HEK293 (cell line): ENCODE measurements at regions not wholly inside any gene's neighbourhood (a gene's known extent, or its start where the extent isn't known, plus 50 kb on each side); places are given as distances from the start of the nearest gene placed in this dataset.

Experiments
- CTCF ChIA-PET: fragments of 350-600 bp; formaldehyde crosslinking; extraction: SDS; loops from one replicate; lab custom pipeline; 2021; ENCODE audit warnings: antibody characterized with exemption; lab: Yijun Ruan, JAX
- POLR2A ChIA-PET: fragments of 300-600 bp; formaldehyde crosslinking; extraction: SDS; loops from one replicate; lab custom pipeline; 2020; ENCODE audit warnings: antibody characterized with exemption, inconsistent platforms; lab: Yijun Ruan, JAX
- H3K27ac ChIP-seq: fragments of 200-500 bp; sonication (Bioruptor generic); 2 replicates; pipeline ENCODE4 v1.5.1; 2014; ENCODE audit warnings: low read depth, low read length, control low read depth, inconsistent platforms; ENCODE audit errors: extremely low read depth
- H3K36me3 ChIP-seq, 2 experiments: fragments of 200-500 bp in 1 of 2; sonication (Bioruptor generic) in 1 of 2; 1 replicate in 1 of 2; 2 replicates in 1 of 2; pipeline ENCODE4 v1.5.1; 2014 to 2017; ENCODE audit warnings: inconsistent platforms in 2 of 2, low read length in 2 of 2; ENCODE audit not compliant: control insufficient read depth in 2 of 2, insufficient read depth in 1 of 2
- H3K4me1 ChIP-seq: fragments of 200-500 bp; sonication (Bioruptor generic); 2 replicates; pipeline ENCODE4 v1.5.1; 2014; ENCODE audit warnings: mild to moderate bottlenecking, low read length, inconsistent platforms; ENCODE audit not compliant: control insufficient read depth, insufficient read depth
- H3K4me3 ChIP-seq: 2 replicates; pipeline ENCODE4 v1.5.1; 2011; ENCODE audit warnings: low read depth, mild to moderate bottlenecking, control low read depth, low read length, moderate library complexity
- H3K9me3 ChIP-seq: fragments of 200-500 bp; sonication (Bioruptor generic); 2 replicates; pipeline ENCODE4 v1.5.1; 2014; ENCODE audit warnings: low read depth, low read length, inconsistent platforms; ENCODE audit not compliant: control insufficient read depth, insufficient read depth
- KLF8 ChIP-seq: fragments of 450-650 bp; formaldehyde crosslinking; IDR thresholded peaks from 2 replicates; pipeline ENCODE4 v1.5.1; 2016; ENCODE audit warnings: missing biosample characterization, missing genetic modification characterization
- MYNN ChIP-seq: fragments of 450-650 bp; formaldehyde crosslinking; IDR thresholded peaks from 2 replicates; pipeline ENCODE4 v1.5.1; 2016; ENCODE audit warnings: missing biosample characterization, missing genetic modification characterization, borderline replicate concordance
- WT1 ChIP-seq: fragments of 450-650 bp; formaldehyde crosslinking; IDR thresholded peaks from 2 replicates; pipeline ENCODE4 v1.5.1; 2016; ENCODE audit warnings: missing biosample characterization, missing genetic modification characterization
- ZBTB1 ChIP-seq: fragments of 450-650 bp; formaldehyde crosslinking; IDR thresholded peaks from 2 replicates; pipeline ENCODE4 v1.5.1; 2016; ENCODE audit warnings: missing biosample characterization, missing genetic modification characterization
- ZFP69B ChIP-seq: fragments of 450-650 bp; formaldehyde crosslinking; IDR thresholded peaks from 2 replicates; pipeline ENCODE4 v1.5.1; 2016; ENCODE audit warnings: missing biosample characterization, missing genetic modification characterization
- ZNF114 ChIP-seq: fragments of 450-650 bp; formaldehyde crosslinking; IDR thresholded peaks from 2 replicates; pipeline ENCODE4 v1.5.0; 2017; ENCODE audit warnings: missing biosample characterization, missing genetic modification characterization
- ZNF174 ChIP-seq: fragments of 450-650 bp; formaldehyde crosslinking; IDR thresholded peaks from 2 replicates; pipeline ENCODE4 v1.5.0; 2017; ENCODE audit warnings: missing biosample characterization, mild to moderate bottlenecking, missing genetic modification characterization
- ZNF211 ChIP-seq: fragments of 450-650 bp; formaldehyde crosslinking; IDR thresholded peaks from 2 replicates; pipeline ENCODE4 v1.5.1; 2016; ENCODE audit warnings: low read depth, missing biosample characterization, missing genetic modification characterization
- ZNF354C ChIP-seq: fragments of 450-650 bp; formaldehyde crosslinking; IDR thresholded peaks from 2 replicates; pipeline ENCODE4 v1.5.1; 2016; ENCODE audit warnings: missing biosample characterization, missing genetic modification characterization, low read depth, borderline replicate concordance
- ZNF473 ChIP-seq: fragments of 450-650 bp; formaldehyde crosslinking; IDR thresholded peaks from 2 replicates; pipeline ENCODE4 v1.5.1; 2017; ENCODE audit warnings: missing biosample characterization, missing genetic modification characterization
- ZNF561 ChIP-seq: fragments of 450-650 bp; IDR thresholded peaks from 2 replicates; pipeline ENCODE4 v1.5.1; 2018; ENCODE audit warnings: missing biosample characterization, missing genetic modification characterization, borderline replicate concordance
- ZNF571 ChIP-seq: fragments of 450-650 bp; formaldehyde crosslinking; IDR thresholded peaks from 2 replicates; pipeline ENCODE4 v1.5.0; 2017; ENCODE audit warnings: missing biosample characterization, missing genetic modification characterization
- ZNF654 ChIP-seq: fragments of 450-650 bp; formaldehyde crosslinking; IDR thresholded peaks from 2 replicates; pipeline ENCODE4 v1.5.1; 2016; ENCODE audit warnings: low read depth, missing biosample characterization, missing genetic modification characterization
- ZNF785 ChIP-seq: fragments of 450-650 bp; formaldehyde crosslinking; IDR thresholded peaks from 2 replicates; pipeline ENCODE4 v1.5.1; 2016; ENCODE audit warnings: missing biosample characterization, missing genetic modification characterization
- ZNF792 ChIP-seq: fragments of 450-650 bp; formaldehyde crosslinking; IDR thresholded peaks from 2 replicates; pipeline ENCODE4 v1.5.1; 2016; ENCODE audit warnings: missing biosample characterization, missing genetic modification characterization
- ZNF830 ChIP-seq: fragments of 450-650 bp; IDR thresholded peaks from 2 replicates; pipeline ENCODE4 v1.5.0; 2018; ENCODE audit warnings: missing biosample characterization, missing genetic modification characterization, low read depth, mild to moderate bottlenecking, moderate library complexity
- TF ChIP-seq, protein P1 (sequence below): fragments of 450-650 bp; formaldehyde crosslinking; IDR thresholded peaks from 2 replicates; pipeline ENCODE4 v1.5.1; 2016; ENCODE audit warnings: missing biosample characterization, missing genetic modification characterization
- TF ChIP-seq, protein P2 (sequence below): fragments of 450-650 bp; formaldehyde crosslinking; IDR thresholded peaks from 2 replicates; pipeline ENCODE4 v1.5.1; 2016; ENCODE audit warnings: missing biosample characterization, missing genetic modification characterization, borderline replicate concordance

DNA sequence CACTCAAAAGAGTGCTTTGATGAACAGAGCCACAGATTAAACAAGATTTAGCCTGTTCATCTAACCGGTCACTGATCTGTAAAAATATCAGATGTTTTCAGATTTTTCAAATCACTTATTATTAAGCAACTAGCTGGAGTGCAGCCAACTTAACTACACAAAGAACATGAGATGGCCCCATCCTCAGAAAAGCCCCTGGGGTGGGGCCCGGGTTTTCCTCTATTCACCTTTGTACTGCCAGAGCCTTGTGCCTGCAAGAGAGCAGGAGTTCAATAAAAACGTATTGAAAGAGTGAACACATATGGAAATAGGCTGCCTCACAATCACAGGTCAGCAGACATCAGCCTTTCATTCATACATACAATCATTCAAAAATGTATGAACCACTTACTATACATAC lies 516.1 kb downstream of the OMA1 start:
- no peak overlapping the region for H3K4me3 ChIP-seq
- H3K4me1 ChIP-seq = no peaks in the 10 kb centered on the region
- no peaks in the 10 kb centered on the region for H3K9me3 ChIP-seq
- ChIA-PET POLR2A (no interaction called here), CTCF (interaction anchor here (0.6 kb wide), 1 partner anchor 367 kb away, joined by 3 read pairs; no protein-coding TSS in a partner anchor)
- no peaks in the 10 kb centered on the region for H3K36me3 ChIP-seq
- TF ChIP-seq ZNF473 (tag by site-specific recombination) (no peak), ZNF830 (tag by site-specific recombination) (no peak), ZNF561 (tag by site-specific recombination) (no peak), WT1 (tag by site-specific recombination) (no peak), ZNF792 (tag by site-specific recombination) (no peak), ZBTB1 (tag by site-specific recombination) (no peak), ZNF785 (tag by site-specific recombination) (no peak), KLF8 (tag by site-specific recombination) (no peak), ZNF571 (tag by site-specific recombination) (no peak), ZNF211 (no peak), ZNF654 (tag by site-specific recombination) (no peak), ZNF174 (tag by site-specific recombination) (no peak)
- TF ChIP-seq, protein P1, sequence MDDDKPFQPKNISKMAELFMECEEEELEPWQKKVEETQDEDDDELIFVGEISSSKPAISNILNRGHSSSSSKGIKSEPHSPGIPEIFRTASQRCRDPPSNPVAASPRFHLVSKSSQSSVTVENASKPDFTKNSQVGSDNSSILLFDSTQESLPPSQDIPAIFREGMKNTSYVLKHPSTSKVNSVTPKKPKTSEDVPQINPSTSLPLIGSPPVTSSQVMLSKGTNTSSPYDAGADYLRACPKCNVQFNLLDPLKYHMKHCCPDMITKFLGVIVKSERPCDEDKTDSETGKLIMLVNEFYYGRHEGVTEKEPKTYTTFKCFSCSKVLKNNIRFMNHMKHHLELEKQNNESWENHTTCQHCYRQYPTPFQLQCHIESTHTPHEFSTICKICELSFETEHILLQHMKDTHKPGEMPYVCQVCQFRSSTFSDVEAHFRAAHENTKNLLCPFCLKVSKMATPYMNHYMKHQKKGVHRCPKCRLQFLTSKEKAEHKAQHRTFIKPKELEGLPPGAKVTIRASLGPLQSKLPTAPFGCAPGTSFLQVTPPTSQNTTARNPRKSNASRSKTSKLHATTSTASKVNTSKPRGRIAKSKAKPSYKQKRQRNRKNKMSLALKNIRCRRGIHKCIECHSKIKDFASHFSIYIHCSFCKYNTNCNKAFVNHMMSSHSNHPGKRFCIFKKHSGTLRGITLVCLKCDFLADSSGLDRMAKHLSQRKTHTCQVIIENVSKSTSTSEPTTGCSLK (tag by site-specific recombination) = no peak
- H3K27ac ChIP-seq = no peak overlapping the region

DNA sequence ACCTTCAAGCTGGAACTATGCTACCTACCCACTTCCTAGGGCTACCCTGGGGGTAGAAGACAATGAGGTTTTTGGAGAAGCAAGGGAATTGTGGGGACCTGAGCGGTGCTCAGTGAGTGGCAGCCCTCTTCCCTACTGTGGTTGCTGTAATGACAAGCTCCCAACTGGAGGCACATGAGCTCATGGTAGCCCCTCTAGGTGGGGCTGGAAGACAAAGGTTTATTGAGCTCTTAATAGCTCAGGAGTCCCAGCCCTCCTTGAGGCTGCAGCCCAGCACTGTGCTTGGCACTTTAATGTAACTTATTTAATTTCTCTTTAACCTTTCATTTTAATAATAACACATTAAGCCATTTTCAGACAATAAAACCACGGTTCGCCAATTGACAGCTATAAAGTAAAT lies 528.9 kb downstream of the OMA1 start:
- H3K9me3 ChIP-seq = no peaks in the 10 kb centered on the region
- no peaks in the 10 kb centered on the region for H3K36me3 ChIP-seq
- ChIA-PET POLR2A (no interaction called here), CTCF (interaction anchor here (0.5 to 0.8 kb wide), 4 partner anchors 9 to 146 kb away, joined by 3 read pairs; no protein-coding TSS in a partner anchor)
- no peaks in the 10 kb centered on the region for H3K4me1 ChIP-seq
- no peak overlapping the region for H3K4me3 ChIP-seq
- TF ChIP-seq, protein P2, sequence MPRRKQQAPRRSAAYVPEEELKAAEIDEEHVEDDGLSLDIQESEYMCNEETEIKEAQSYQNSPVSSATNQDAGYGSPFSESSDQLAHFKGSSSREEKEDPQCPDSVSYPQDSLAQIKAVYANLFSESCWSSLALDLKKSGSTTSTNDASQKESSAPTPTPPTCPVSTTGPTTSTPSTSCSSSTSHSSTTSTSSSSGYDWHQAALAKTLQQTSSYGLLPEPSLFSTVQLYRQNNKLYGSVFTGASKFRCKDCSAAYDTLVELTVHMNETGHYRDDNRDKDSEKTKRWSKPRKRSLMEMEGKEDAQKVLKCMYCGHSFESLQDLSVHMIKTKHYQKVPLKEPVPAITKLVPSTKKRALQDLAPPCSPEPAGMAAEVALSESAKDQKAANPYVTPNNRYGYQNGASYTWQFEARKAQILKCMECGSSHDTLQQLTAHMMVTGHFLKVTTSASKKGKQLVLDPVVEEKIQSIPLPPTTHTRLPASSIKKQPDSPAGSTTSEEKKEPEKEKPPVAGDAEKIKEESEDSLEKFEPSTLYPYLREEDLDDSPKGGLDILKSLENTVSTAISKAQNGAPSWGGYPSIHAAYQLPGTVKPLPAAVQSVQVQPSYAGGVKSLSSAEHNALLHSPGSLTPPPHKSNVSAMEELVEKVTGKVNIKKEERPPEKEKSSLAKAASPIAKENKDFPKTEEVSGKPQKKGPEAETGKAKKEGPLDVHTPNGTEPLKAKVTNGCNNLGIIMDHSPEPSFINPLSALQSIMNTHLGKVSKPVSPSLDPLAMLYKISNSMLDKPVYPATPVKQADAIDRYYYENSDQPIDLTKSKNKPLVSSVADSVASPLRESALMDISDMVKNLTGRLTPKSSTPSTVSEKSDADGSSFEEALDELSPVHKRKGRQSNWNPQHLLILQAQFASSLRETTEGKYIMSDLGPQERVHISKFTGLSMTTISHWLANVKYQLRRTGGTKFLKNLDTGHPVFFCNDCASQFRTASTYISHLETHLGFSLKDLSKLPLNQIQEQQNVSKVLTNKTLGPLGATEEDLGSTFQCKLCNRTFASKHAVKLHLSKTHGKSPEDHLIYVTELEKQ (tag by site-specific recombination) = no peak
- no peak for TF ChIP-seq ZNF114
- no peak for TF ChIP-seq MYNN (tag by site-specific recombination)
- no peak for TF ChIP-seq ZNF354C (tag by site-specific recombination)
- no peak for TF ChIP-seq WT1 (tag by site-specific recombination)
- no peak for TF ChIP-seq ZFP69B (tag by site-specific recombination)
- H3K27ac ChIP-seq = no peak overlapping the region
